KMS-11 (cell line): ENCODE measurements at regions not wholly inside any gene's neighbourhood (a gene's known extent, or its start where the extent isn't known, plus 50 kb on each side); places are given as distances from the start of the nearest gene placed in this dataset.

Experiments
- H2AFZ ChIP-seq: fragments of 200-600 bp; sonication (generic); 2 replicates; pipeline ENCODE4 v1.6.1; 2016; ENCODE audit warnings: antibody characterized with exemption, mixed run types, low read depth
- H3K27ac ChIP-seq: fragments of 200-600 bp; sonication (generic); 2 replicates; pipeline ENCODE4 v1.6.1; 2016; ENCODE audit warnings: mild to moderate bottlenecking, mixed run types
- H3K27me3 ChIP-seq: fragments of 200-600 bp; sonication (generic); 2 replicates; pipeline ENCODE4 v1.6.1; 2017; ENCODE audit warnings: mild to moderate bottlenecking, low read depth, mixed run types, moderate library complexity; ENCODE audit not compliant: insufficient read depth
- H3K36me3 ChIP-seq: fragments of 200-600 bp; sonication (generic); 2 replicates; pipeline ENCODE4 v1.6.1; 2017; ENCODE audit warnings: mild to moderate bottlenecking, mixed run types; ENCODE audit not compliant: insufficient read depth
- H3K4me1 ChIP-seq: fragments of 200-600 bp; sonication (generic); 2 replicates; pipeline ENCODE4 v1.6.1; 2016; ENCODE audit warnings: mild to moderate bottlenecking, low read depth, mixed run types; ENCODE audit not compliant: poor library complexity, severe bottlenecking
- H3K4me2 ChIP-seq: fragments of 200-600 bp; sonication (generic); 2 replicates; pipeline ENCODE4 v1.7.0; 2016; ENCODE audit warnings: mild to moderate bottlenecking, mixed run types
- H3K4me3 ChIP-seq: fragments of 200-600 bp; sonication (generic); IDR thresholded peaks from 2 replicates; pipeline ENCODE4 v1.6.1; 2017; ENCODE audit warnings: low read depth, low read length, mixed read lengths; ENCODE audit not compliant: insufficient read depth
- H3K79me2 ChIP-seq: fragments of 200-600 bp; sonication (generic); 2 replicates; pipeline ENCODE4 v1.6.1; 2016; ENCODE audit warnings: low read depth, mixed run types; ENCODE audit not compliant: insufficient read depth
- H3K9ac ChIP-seq: fragments of 200-600 bp; sonication (generic); 2 replicates; pipeline ENCODE4 v1.6.1; 2016; ENCODE audit warnings: mild to moderate bottlenecking, mixed run types
- H4K20me1 ChIP-seq: fragments of 200-600 bp; sonication (generic); 2 replicates; pipeline ENCODE4 v1.6.1; 2016; ENCODE audit warnings: mild to moderate bottlenecking, mixed run types; ENCODE audit not compliant: insufficient read depth
- TF ChIP-seq, protein P1 (sequence below): fragments of 200-600 bp; sonication (generic); conservative IDR thresholded peaks from 2 replicates; pipeline ENCODE4 v1.6.1; 2017; ENCODE audit warnings: low read depth, mild to moderate bottlenecking, antibody characterized with exemption, low read length, moderate library complexity, mixed read lengths

DNA sequence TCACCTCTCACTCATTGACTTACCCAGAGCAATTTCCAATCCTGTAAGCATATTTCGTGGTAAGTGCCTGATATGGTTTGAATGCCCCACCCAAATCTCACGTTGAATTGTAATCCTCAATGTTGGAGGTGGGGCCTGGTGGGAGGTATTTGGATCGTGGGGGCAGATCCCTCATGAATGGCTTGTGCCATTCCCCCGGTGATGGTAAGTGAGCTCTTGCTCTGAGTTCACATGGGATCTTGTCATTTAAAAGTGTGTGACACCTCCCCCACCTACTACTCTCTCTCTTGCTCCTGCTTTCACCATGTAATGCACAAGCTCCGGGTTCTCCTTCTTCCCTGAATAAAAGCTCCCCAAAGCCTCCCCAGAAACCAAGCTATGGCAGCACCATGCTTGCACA lies 1165.5 kb downstream of the CDH12 start:
- Histone ChIP-seq H3K27me3 (no peaks in the 10 kb centered on the region), H3K4me1 (no peaks in the 10 kb centered on the region), H3K36me3 (no peaks in the 10 kb centered on the region), H3K27ac (no peak overlapping the region), H3K9ac (no peak overlapping the region), H4K20me1 (no peaks in the 10 kb centered on the region), H2AFZ (no peak overlapping the region), H3K79me2 (no peaks in the 10 kb centered on the region), H3K4me2 (no peak overlapping the region), H3K4me3 (no peak overlapping the region)
- TF ChIP-seq, protein P1, sequence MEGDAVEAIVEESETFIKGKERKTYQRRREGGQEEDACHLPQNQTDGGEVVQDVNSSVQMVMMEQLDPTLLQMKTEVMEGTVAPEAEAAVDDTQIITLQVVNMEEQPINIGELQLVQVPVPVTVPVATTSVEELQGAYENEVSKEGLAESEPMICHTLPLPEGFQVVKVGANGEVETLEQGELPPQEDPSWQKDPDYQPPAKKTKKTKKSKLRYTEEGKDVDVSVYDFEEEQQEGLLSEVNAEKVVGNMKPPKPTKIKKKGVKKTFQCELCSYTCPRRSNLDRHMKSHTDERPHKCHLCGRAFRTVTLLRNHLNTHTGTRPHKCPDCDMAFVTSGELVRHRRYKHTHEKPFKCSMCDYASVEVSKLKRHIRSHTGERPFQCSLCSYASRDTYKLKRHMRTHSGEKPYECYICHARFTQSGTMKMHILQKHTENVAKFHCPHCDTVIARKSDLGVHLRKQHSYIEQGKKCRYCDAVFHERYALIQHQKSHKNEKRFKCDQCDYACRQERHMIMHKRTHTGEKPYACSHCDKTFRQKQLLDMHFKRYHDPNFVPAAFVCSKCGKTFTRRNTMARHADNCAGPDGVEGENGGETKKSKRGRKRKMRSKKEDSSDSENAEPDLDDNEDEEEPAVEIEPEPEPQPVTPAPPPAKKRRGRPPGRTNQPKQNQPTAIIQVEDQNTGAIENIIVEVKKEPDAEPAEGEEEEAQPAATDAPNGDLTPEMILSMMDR: no peak

DNA sequence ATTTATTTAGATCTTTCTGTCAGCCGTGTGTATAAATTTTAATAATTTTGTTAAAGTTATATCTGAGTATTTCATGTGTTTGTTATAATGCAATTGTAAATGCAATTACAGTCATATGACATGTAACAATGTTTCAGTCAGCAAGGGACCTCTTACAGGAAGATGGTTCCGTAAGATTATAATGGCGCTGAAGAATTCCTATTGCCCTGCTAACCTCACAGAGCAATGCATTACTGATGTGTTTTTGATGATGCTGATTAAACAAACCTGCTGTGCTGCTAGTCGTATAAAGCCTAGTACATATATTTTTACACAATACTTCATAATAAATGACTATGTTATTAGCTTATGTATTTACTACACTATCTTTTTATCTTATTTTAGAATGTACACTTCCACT lies 1166.4 kb downstream of the CDH12 start:
- TF ChIP-seq, protein P1: no peak
- no peaks in the 10 kb centered on the region for H3K27me3 ChIP-seq
- no peak overlapping the region for H3K4me2 ChIP-seq
- H4K20me1 ChIP-seq: no peaks in the 10 kb centered on the region
- H2AFZ ChIP-seq: no peak overlapping the region
- no peaks in the 10 kb centered on the region for H3K79me2 ChIP-seq
- no peaks in the 10 kb centered on the region for H3K36me3 ChIP-seq
- no peak overlapping the region for H3K4me3 ChIP-seq
- H3K9ac ChIP-seq: no peak overlapping the region
- no peaks in the 10 kb centered on the region for H3K4me1 ChIP-seq
- H3K27ac ChIP-seq: no peak overlapping the region

DNA sequence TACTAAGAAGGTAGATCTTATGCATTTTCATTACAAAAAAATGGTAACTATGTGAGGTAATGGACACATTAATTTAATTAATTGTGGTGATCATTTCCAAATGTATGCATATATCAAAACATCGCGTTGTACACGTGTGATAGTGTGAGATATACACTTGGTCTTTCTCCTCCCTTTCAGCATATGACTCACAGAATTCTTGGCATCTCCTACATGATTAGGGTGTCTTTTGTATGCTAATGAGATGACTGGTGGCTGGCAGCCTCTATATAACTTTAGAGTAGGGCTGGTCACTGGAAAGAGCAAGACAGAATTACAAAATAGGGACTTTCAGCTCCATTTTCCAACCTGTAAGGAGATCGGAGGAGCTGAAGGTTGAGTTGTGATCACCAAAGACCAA lies 1167.6 kb downstream of the CDH12 start:
- no peak overlapping the region for H3K4me3 ChIP-seq
- H3K79me2 ChIP-seq: no peaks in the 10 kb centered on the region
- TF ChIP-seq, protein P1: no peak

DNA sequence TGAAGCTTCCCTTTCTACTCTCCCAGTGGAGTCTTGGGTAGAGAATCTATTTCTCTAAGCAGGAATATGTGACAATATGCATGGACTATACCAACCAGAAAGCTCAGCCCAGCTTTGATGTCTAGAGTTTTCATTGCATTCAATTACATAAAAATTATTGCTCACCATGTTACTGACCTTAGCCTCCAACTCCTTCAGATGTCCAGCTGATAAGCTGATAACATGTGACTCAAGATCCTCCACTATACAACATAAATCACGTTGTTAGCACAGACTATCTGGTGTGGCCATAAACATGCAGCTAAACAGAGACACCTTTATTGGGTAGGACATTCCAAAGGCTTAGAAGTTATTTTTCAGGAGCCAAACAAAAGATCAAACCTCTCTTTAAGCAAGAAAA lies 1168.2 kb downstream of the CDH12 start:
- Histone ChIP-seq H3K9ac (no peak overlapping the region), H4K20me1 (no peaks in the 10 kb centered on the region), H3K4me2 (no peak overlapping the region), H3K79me2 (no peaks in the 10 kb centered on the region), H3K4me3 (no peak overlapping the region), H2AFZ (no peak overlapping the region), H3K27me3 (no peaks in the 10 kb centered on the region), H3K4me1 (no peaks in the 10 kb centered on the region), H3K36me3 (no peaks in the 10 kb centered on the region), H3K27ac (no peak overlapping the region)
- TF ChIP-seq, protein P1: no peak

More for the DNA sequence above, 1167.6 kb downstream of the CDH12 start:
- no peak overlapping the region for H2AFZ ChIP-seq
- no peaks in the 10 kb centered on the region for H4K20me1 ChIP-seq
- H3K9ac ChIP-seq: no peak overlapping the region
- no peak overlapping the region for H3K4me2 ChIP-seq
- H3K27me3 ChIP-seq: no peaks in the 10 kb centered on the region
- H3K36me3 ChIP-seq: no peaks in the 10 kb centered on the region
- no peaks in the 10 kb centered on the region for H3K4me1 ChIP-seq
- H3K27ac ChIP-seq: no peak overlapping the region
